ENCODE measurements at regions not wholly inside any gene's neighbourhood (a gene's known extent, or its start where the extent isn't known, plus 50 kb on each side); places are given as distances from the start of the nearest gene placed in this dataset.

DNA sequence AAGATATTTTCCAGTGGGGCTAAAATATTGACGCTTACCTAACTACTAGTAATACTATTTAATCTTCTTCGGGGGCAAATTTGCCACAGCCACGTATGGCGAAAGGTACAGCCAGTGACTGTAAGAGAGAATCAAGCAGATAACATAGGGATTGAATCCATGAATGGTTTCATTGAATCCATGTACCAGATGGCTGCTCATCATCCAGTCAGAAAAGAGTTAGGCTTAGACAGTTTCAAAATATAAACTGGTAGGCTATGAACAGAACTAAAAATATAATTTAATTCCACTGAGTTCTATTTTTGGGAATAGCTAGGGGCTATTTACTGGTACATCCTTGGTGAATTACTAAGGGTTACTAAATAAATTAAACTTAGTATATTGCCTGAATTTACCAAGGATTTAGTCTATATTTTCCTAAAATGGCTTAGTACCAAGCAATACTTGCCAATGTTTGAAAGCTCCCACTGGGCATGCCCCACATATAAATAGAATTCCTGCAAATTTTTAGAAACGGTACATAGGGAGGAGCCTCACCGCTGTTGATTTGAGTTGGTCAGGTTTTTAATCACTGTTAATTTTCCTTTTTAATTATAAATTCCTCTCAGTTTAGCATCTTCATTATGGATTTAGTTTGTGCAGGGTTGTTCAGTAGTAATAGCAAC lies 55.8 kb upstream of the VLDLR start:
- TF ChIP-seq, protein P1, sequence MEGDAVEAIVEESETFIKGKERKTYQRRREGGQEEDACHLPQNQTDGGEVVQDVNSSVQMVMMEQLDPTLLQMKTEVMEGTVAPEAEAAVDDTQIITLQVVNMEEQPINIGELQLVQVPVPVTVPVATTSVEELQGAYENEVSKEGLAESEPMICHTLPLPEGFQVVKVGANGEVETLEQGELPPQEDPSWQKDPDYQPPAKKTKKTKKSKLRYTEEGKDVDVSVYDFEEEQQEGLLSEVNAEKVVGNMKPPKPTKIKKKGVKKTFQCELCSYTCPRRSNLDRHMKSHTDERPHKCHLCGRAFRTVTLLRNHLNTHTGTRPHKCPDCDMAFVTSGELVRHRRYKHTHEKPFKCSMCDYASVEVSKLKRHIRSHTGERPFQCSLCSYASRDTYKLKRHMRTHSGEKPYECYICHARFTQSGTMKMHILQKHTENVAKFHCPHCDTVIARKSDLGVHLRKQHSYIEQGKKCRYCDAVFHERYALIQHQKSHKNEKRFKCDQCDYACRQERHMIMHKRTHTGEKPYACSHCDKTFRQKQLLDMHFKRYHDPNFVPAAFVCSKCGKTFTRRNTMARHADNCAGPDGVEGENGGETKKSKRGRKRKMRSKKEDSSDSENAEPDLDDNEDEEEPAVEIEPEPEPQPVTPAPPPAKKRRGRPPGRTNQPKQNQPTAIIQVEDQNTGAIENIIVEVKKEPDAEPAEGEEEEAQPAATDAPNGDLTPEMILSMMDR (IDR thresholded peaks at IDR 0.05; ENCODE audit: low read depth, low read length), result no peak
- TF ChIP-seq EZH2phosphoT487 (IDR thresholded peaks at IDR 0.05; ENCODE audit: low read depth), result no peak

All from OCI-LY3 (cell line).